Posterior vena cava (tissue), 2 donors: ENCODE measurements at regions not wholly inside any gene's neighbourhood (a gene's known extent, or its start where the extent isn't known, plus 50 kb on each side); places are given as distances from the start of the nearest gene placed in this dataset.
"Not testable (repeated sequence)": the region's sequence is repeated elsewhere in the genome, so short reads cannot be mapped to it uniquely, and the experiment has no call there.

ENCODE experiments used
- DNase-seq: peaks from one replicate; pipeline ENCODE4 v3.0.0-alpha.2; 2020; ENCODE audit warnings: low spot score
- intact Hi-C, 2 donors: fragments of 100-400 bp; cut with DNase I; formaldehyde crosslinking; loops; one replicate each; pipeline versions ENCODE4 v1.14.1 to v1.14.2; 2022 to 2023
- donor health status: DM: yes; HTN: yes; CAD: no.
- donor health status: DM: yes; HTN: yes; CAD: no.

DNA sequence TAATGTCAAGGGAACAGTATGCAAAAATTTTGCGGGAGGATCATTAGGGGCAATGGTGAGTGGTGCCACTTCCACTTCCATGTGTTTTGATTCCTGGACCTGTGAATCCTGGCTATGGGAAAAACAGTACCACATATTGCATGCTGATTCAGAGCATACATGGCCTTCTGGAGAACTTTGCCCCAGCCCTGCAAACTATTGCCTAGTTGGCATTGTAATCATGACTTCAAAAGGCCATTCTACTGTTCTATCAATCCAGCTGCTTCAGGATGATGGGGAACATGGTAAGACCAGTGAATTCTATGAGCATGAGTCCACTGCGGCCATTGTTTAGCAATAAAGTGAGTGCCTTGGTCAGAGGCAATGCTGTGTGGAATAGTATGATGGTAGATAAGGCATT, 75.3 kb upstream of the ZC3H15 start:
- intact Hi-C loops: no loop called here
- DNase-seq: no peak

- intact Hi-C loops: no loop called here
Observed at GRCh38 chr2:186422226-186422625, 63.8 kb upstream of the ZC3H15 start.

DNA sequence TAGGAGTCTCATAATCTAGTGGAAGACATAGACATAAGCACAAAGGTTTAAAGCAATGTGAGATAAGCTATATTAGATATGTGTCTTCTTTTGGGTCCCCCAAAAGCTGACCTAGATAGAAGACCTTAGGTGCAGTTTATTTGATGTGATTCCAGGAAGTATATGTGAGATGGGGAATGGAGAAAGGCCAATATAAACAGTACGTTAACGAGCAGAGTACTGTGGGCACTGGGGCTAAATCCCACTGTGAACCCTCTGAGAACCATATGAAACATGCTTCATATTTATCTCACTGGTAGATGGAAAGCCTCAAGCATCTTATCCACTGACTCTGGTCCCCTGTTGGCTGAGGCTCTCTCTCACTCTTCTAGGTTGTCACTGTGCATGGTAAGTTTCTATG, 62.6 kb upstream of the ZC3H15 start:
- intact Hi-C loops: no loop called here
- DNase-seq: no peak

More at GRCh38 chr2:186422226-186422625, 63.8 kb upstream of the ZC3H15 start:
- peak; percentile 85 for DNase-seq

- intact Hi-C loops: no loop called here
- no peak for DNase-seq
Observed at GRCh38 chr2:186424265-186424664, 61.8 kb upstream of the ZC3H15 start.

DNA sequence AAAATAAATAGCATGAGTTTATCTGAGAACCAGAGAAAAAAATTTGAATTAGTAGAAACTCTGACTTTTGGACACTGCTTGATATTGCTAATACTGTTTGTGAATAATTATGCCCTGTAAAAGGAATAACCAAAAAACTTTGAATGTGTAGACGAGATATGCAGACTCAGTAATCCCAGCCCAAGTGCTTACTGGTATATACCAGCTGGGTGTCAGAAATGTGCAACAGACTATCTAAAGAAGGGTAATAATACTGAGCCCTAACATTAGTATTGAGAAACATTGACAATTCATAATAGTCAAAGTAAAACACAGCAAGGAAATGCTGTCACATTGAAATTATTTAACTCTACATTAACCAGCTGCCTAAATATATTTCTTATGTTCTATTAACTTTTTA, 60.5 kb upstream of the ZC3H15 start:
- intact Hi-C loops: no loop called here

DNA sequence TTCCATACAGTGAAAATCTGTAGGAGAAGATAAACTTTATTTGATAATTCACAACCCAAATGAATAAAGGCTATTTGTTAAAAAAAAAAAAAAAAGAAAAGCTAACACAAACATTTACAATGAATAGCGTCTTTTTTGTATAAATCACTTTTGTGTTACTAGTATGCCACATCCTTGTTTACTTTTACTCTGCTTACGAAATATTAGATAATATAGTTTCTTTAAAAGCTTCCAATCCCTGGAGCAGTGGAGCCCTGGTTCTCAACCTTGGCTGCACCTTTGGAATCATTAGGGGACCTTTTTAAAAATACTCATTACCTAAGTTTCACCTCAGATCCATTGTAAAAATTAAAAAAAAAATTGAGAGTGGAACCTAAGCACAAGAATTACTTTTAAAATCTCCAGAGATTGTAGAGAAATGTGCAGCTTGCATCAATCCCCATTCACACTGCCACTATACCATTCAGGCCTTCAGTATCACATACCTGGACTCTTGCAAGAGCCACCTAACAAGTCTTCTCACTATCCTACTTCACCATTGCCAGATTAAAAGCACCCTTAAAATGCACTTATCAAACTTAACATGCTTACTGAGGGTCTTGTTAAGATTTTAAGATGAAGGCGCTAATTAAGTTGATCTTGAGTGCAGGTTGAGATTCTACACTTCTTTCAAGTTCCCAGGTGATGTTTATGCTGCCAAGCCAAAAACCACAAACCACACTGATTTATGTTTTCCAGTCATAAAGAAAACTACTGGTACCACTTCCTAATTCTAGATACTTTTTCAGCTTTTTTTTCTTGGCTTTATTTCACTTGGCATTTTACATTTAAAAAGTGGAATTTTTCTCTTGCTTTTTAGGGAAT, 59.7 kb upstream of the ZC3H15 start:
- intact Hi-C loops: no loop called here
- no peak for DNase-seq

More for the DNA sequence above, 60.5 kb upstream of the ZC3H15 start:
- DNase-seq: no peak

GRCh38 chr2:186427017-186427350, 59.1 kb upstream of the ZC3H15 start:
- intact Hi-C loops, DNase-seq: not testable (repeated sequence)

- DNase-seq: no peak
- intact Hi-C loops: no loop called here
Observed at GRCh38 chr2:186427970-186428369, 58.1 kb upstream of the ZC3H15 start.

DNA sequence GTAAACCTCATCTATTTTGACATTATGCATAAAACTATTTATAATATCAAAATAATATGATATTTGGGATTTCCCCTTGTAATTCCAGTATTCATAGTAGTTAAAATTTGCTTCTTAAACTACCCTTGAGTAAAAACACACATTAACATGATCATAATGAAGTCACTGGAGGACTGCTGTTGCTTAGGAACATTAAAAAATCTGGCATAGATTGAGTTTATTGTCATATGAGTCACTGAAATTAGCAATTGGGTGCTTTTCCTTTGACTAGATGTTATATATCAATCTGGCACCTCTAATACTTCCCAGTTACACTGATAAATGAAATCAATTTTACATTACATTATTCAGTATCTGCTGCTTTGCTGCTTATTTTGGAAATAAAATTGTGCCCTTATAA, 57.0 kb upstream of the ZC3H15 start:
- intact Hi-C loops: no loop called here
- no peak for DNase-seq

DNA sequence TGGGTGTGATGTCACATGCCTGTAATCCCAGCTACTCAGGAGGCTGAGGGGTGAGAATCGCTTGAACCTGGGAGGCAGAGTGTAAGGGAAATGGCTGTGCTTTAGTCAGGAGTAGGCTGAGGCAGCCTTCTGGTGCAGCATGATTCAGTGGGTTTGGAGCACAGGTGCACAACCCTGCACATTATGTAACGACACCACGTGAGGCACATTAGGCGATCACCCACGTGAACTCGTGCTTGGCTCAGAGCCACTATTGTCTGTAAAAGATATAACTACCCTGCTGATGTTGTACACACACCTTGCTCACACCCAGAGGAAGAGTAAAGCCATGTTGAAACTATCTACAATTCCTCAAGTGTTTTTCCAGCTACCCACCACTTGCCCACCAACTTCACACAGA, 54.8 kb upstream of the ZC3H15 start:
- intact Hi-C loops: no loop called here
- DNase-seq: no peak

- no peak for DNase-seq
- intact Hi-C loops: no loop called here
Observed at GRCh38 chr2:186433040-186433439, 53.0 kb upstream of the ZC3H15 start.

GRCh38 chr2:186433777-186434432, 52.2 kb upstream of the ZC3H15 start:
- intact Hi-C loops: no loop called here
- DNase-seq: no peak
